GM21529 (cell line): ENCODE measurements at regions not wholly inside any gene's neighbourhood (a gene's known extent, or its start where the extent isn't known, plus 50 kb on each side); places are given as distances from the start of the nearest gene placed in this dataset.
A peak's percentile ranks its signal among the peaks of the same experiment; 100 is the strongest.
"Not testable (repeated sequence)": the region's sequence is repeated elsewhere in the genome, so short reads cannot be mapped to it uniquely, and the experiment has no call there.

Source experiments
- ATAC-seq: cut with Tn5 transposase; IDR thresholded peaks from one replicate; pipeline ENCODE4 v1.9.1; 2021; ENCODE audit not compliant: unreplicated experiment

DNA sequence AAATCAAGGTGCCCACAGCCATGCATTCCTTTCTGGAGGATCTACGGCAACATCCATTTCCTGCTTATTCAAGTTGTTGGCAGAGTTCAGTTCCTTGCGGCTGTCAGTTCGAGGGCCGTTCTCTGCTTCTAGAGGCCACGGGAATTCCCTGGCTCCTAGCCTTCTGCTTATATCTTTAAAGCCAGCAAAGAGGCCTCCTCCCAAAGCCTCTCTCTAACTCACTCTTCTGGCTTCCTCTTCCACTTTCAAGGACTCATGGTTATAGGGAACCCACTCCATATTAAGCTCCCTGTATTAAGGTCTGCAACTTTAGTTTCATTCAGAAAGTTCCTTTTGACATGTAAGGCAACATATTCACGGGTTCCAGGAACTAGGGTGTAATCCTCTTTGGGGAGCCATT lies 150.1 kb upstream of the RMP24 start:
- ATAC-seq: no peak

DNA sequence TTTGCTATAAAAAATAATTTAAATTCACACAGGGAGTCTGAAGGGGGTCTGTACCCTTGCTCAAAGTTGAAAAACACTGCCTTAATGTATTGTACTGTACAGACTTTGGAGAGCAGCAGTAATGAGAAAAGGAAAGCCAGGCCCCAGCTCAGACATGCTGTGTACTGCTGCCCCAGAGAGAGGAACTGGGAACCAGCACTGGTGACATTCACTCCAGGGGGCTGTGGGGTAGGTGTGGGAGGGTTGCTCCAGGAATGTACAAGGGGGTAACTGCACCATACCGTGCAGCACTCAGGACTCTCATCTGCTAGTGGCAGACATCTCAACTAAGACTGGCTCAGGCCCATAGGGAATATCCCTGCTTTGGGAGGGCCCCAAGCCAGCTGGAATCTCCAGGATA lies 146.0 kb upstream of the RMP24 start:
- ATAC-seq: no peak

DNA sequence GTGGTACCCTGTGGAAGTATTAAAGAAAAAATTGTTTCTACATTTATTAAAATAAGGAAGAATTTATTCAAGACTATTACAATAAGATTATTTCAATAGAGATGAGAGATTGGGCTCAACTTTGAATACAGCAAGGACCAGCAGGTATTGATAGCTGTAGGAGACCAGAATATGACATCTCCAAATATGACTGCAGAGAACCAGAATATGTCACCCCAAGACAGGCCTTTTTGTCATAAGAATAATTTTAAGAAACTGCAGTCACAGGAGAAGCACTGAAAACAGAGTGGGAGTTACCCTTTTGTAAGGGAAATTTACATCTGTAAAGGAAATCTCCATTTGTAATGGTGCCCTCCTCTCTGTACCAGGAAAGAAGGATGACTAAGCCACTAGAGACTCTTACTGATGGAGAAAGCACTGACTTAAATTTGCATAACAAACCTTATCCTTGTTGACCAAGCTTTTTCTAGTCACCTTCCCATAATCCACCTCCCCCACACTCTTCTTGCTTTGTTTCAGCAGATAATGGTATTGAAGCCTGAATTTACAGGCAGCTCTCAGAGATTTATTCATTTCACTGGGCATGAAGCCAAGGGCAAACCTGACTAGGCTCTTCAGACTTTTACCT lies 145.1 kb upstream of the RMP24 start:
- peak; percentile 68 for ATAC-seq

DNA sequence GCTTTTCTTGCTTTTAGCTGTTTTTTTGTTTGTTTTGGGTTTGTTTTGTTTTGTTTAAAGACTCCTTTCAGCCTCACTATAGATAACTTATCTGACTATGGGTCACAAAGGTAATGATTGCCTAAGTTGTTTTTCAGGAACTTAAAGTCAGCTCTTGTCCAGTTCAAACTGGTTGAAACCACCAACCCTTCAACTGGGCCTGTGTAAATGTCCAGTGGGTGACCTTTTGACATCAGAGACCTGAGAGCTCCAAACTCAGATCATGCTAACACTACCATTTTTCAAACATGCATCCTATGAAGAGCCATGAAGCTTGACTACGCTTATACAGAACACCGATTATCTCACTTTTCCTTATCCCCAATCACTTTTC lies 144.6 kb upstream of the RMP24 start:
- no peak for ATAC-seq

DNA sequence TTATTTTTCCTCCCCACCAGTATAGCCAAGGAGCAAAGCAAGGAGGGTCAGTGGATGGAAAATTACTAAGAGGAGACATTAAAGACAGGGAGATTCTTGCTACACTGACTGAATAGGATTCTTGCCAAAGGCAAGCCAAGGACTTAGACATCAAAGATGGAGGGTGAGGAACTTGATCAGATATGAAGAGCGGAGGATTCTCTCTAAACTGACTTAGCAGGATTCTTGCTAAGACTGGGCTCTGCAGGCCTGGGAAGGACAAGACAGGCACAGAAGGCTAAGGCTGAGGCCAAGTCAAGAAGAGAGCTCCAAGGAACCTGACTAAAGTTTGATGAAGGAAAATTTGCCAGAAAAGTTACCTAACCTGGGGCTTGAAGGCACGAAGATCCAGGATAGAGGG lies 143.9 kb upstream of the RMP24 start:
- ATAC-seq: no peak

DNA sequence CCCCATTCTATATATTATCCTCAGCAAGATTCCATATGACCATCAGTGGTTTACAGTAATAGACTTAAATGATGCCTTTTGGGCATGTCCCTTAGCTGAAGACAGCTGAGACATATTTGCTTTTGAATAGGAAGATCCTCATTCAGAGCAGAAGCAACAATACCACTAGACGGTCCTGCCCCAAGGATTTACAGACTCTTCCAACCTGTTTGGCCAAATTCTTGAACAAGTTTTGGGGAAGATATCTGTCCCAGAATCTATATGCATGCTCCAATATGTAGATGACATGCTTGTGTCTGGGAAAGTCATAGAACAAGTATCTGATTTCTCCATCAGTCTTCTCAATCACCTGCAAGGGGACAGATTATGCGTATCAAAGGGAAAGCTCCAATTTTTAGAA lies 137.1 kb upstream of the RMP24 start:
- ATAC-seq: no peak

DNA sequence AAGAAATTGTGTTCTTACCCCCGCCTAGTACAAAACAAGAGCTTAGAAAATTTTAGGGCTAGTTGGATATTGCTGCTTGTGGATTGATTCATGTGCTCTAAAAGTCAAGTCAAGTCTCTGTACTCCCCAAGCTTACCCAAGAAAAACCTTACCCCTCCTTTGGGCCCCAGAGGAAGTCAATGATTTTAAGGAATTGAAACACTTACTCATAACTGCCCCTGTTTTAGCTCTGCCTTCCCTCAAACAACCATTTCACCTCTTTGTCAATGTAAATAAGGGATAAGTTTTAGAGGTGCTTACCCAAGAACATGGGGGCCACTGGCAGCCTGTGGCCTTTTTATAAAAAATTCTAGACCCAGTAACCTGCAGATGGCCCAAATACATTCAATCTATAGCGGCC lies 136.6 kb upstream of the RMP24 start:
- peak; percentile 96 for ATAC-seq

DNA sequence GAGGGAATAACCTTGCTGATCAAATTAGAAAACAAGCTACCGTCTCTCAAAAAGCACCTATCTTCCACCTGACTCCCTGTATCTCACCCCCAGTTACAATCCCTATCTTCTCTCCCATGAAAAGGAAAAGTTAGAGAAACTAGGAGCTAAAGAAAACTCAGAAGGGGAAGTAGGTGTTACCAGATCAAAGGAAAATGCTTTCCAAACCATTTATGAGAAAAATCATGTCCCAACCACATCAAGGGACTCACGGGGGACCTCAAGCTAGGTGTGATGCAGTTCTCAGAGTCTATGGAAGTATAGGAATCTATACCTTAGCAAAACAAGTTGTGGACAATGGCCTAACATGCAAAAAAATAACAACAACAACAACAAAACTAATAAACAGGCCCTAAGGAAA lies 135.5 kb upstream of the RMP24 start:
- ATAC-seq: no peak

DNA sequence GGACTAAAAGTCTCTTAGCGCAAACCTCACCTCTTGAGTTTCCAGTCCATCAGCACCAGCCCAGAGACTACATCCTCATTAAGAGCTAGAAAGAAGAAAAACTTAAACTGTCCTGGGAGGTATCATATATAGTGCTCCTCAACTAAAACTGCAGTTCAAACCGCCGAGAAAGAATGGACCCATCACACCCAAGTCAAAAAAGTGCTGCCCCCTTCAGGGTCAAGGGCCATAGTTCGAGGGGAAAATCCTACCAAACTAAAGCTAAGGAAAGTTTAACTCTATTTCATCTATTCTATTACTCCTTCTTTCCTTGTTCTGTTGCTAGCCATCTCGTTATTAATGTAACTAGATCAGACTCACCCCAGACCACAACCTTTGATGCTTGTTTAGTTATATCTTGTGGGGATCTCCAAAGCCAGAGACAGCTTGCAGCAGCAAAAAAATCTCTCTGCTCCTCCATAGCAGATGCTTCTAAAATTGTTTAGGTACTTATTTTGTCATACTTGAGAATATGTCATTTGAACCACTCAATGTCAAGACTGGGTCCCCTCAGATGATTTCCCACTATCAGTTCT lies 134.5 kb upstream of the RMP24 start:
- ATAC-seq: no peak

DNA sequence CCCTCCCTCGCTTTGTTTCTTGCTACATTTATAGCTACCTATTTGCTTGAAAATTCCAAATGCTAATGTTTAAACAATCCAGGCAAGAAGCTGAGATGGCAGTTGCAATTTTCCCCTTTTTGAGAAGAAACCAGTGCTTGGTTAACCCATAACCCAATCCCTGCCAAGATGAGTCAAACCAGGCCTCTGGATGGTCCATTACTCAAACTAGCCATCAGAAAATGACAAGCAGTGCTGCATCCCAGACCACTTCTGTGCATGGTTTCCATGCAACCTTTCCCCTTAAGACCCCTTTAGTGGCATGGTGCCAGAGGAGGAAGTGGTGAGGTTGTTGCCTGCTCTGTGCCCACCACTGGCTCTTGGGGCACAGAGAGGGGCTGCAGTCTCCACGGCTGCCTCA lies 131.2 kb upstream of the RMP24 start:
- no peak for ATAC-seq

DNA sequence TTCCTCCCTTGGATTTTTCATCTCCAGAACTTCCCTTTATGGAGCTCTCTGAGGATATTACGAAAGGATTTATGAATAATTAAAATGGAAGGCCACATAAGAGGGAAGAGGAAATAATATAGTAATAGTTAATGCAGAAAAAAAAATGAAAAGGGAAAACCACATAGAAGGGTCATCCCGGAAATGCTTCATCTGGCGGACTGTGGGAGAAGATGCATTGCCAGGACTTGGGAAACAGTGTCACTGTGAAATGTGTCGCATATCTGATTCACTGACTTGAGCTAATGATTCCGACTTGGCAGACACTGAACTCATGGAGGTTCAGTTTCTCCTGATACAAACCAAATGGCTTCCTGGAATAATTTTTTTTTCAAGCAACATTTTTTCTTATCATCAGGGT lies 129.9 kb upstream of the RMP24 start:
- no peak for ATAC-seq

DNA sequence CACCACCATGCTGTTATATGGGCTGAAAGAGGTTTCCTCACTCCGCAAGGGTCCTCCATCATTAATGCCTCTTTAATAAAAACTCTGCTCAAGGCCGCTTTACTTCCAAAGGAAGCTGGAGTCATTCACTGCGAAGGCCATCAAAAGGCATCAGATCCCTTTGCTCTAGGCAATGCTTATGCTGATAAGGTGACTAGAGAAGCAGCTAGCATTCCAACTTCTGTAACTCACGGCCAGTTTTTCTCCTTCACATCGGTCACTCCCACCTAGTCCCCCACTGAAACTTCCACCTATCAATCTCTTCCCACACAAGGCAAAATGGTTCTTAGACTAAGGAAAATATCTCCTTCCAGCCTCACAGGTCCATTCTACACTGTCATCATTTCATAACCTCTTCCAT lies 124.2 kb upstream of the RMP24 start:
- not testable (repeated sequence) for ATAC-seq

DNA sequence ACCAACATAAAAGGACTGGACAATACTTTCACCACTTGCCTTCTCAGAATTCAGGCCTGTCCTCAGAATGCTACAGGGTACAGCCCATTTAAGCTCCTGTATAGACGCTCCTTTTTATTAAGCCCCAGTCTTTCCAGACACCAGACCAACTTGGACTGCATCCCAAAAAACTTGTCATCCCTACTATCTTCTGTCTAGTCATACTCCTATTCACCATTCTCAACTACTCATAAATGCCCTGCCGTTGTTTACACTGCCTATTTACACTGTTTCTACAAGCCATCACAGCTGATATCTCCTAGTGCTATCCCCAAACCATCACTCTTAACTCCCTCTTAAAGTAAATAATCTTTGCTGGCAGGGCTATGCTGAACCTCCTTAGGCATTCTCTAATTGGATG lies 123.2 kb upstream of the RMP24 start:
- not testable (repeated sequence) for ATAC-seq

DNA sequence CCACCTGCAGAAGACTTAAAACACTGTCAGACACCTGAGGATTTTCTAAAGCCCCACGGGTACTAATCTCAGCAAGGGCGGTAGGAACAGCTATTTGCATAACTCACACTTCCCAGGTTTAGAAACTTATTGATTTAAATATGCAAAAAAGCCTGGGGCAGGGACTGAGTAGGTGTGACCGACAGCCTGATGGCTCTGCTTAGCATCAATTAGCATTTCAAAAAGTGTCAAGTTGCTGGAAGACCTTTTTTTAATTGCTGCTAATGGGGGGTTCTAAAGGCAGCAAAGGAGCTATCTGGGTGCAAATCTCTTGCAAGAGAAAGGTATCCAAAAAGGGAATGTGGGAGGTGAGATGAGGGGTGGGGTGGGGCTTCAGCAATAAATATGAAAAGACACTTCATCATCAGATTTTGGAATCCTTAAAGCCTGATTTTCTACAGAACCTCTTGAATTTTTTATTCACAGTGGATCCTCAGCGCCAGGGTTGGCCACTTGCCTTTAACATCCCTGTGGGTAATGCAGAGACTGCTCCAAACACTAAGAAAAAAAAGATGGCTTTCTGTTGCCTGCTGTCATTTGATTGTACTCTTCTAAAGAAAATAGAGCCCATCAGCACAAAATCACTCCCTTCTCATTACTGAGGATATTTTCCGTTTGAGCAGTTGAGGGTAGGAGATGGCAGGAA lies 121.1 kb upstream of the RMP24 start:
- ATAC-seq: no peak

DNA sequence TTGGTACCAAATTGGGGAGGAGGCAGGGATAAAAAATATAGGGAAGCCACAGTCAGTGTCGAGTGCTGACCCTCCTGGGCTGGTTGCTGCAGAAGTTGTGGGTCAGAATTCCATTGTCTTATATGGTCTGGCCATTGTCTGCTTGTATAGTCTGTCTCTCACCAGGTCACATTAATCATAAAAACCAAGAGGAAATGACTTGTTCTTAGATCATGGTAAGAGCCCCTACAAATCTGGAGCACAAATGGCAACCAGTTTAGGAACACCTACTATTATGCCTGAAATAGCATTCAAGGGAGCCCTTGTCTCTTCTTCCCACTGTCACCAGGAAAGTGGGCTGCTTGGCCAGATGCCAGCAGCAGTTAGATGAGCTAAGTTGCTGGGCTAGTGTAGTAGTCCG lies 119.7 kb upstream of the RMP24 start:
- no peak for ATAC-seq

DNA sequence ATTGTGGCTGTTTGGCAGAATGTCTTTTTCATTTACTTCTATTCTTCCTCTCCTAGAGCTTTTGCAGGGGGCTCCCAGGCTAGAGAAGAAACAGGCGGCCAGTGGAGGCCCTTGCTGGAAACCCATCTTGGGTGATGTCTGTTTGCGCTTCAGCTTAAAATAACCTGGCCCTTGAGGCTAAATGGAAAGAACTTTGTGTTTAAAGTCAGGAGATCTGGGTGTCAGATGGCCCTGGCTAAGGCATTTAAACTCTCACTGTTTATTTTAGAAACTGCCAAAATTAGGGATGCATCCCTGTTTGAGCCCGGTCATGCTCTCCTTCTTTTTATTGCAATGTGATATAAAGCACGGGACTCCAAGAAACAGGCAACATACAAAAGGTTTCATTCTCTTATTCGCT lies 118.4 kb upstream of the RMP24 start:
- no peak for ATAC-seq

DNA sequence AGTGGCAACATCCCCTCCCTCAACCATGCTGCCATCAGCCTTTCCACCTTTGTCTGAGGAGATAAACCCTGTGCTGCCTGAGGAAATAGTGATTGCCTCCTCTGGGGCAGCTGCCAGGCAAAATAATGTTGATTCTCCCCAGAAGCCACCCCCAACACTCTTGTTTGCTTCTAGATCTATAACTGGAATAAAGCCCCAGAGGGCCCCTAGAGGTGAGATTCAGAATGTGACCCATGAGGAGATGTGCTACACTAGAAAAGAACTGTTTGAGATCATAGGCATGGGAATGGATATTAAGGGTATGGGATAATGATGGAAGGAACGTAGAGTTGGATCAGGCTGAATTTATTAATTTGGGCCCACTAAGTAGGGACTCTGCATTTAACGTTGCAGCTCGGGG lies 116.3 kb upstream of the RMP24 start:
- no peak for ATAC-seq

DNA sequence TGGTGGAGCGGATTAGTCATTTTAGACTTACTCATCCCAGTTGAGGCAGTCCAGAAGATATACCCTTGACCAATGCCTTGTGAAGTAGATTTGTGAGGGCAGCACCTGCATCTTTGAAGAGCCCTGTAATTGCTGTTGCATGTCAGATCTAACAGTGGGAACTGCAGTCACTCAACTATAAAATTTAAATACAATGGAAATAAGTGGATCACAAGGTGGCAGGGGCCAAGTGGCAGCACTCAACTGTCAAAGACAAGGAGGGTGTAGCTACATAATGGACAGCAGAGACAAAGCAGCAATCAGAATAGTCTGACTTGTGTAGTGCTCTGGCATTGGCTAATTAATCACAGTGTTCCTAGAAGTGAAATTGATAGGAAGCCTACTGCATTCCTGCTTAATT lies 115.8 kb upstream of the RMP24 start:
- ATAC-seq: not testable (repeated sequence)

DNA sequence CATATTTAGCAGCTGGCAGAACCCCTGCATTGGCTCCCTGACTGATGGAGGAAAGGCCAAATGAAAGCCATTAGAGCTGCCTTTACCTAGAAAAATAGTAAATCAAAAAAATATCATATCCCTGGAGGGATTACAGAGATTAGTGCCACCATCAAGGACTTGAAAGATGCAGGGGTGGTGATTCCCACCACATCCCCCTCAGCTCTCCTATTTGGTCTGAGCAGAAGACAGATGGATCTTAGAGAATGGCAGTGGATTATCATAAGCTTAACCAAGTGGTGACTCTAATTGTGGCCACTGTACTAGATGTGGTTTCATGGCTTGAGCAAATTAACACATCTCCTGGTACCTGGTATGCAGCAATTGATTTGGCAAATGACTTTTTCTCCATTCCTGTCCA lies 114.9 kb upstream of the RMP24 start:
- not testable (repeated sequence) for ATAC-seq

DNA sequence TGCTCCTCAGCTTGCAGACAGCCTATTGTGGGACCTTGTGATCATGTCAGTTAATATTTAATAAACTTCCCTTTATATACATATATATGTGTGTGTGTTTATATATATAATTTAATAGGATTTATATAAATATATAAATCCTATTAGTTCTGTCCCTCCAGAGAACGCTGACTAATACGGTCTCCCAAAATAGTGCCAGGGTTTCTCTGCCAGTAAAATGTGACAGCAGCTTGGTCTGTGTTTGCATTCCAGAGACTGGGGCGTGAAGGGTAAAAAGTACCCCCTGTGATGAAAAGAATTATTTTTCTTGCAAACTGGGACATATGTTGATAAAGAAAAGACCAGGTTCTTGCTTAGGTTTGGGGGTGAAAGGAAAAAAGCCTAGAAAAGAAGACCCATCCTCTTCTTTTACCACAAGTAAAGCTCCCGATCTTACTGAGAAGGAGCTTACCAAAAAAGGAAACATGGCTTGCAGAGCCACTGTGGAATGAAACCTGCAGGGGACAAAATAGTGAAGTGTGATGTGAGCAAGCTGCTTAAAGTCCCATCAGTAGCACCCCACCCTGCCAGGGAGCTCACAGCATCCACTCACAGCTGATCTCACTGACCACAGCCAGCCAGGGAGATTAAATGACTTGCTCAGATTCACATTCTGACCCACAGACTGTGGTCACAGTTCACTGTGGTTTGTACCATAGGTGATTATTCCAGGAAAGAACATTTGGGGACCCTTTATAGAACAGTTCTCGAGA lies 110.9 kb upstream of the RMP24 start:
- peak; percentile 68 for ATAC-seq

DNA sequence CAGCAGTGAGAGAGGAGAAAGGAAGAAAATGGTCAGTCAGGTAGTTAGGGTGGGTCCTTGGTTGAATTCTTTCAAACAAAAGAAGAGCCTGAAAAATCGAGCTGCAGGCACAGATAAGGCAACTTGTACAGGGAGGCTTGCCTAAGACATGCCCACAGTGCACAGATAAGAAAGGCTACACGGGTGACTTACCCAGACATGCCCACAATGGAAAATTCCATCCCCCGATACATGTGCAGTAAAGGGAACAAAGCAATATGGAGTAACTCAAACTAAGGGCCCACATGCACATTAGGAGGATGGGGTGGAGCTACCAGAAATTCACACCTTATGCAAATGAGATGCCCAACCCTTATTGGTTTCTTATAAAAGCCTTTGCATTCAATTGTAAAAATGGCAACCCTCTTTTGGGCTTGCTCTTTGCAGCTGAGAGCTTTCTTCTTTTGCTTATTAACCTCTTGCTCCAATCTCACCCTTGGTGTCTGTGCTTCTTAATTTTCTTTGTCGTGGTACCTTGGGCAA lies 110.3 kb upstream of the RMP24 start:
- no peak for ATAC-seq

DNA sequence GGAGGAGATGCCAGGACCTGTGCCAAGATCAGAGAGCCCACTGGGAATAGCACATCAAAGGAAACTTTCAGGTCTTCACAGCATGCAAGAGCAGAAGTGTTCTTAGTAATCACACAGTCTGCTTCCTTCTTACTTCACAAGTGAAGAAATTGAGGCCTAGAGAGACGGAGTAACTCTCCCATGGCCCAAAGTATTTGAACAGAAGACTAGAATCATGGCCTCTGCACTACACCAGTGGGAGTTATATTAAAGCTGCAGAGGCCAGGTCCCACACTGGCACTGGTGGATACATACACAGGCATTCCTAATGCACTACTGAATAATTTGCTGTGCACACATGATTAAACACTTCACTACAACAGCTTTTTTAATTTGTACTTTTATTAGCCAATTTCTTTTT lies 107.6 kb upstream of the RMP24 start:
- no peak for ATAC-seq
